GM19395 (cell line): ENCODE measurements at regions not wholly inside any gene's neighbourhood (a gene's known extent, or its start where the extent isn't known, plus 50 kb on each side); places are given as distances from the start of the nearest gene placed in this dataset.
"Not testable (repeated sequence)": the region's sequence is repeated elsewhere in the genome, so short reads cannot be mapped to it uniquely, and the experiment has no call there.

Experiments used
- ATAC-seq: cut with Tn5 transposase; IDR thresholded peaks from one replicate; pipeline ENCODE4 v1.9.1; 2021; ENCODE audit warnings: mild to moderate bottlenecking, moderate library complexity; ENCODE audit not compliant: unreplicated experiment

- ATAC-seq = no peak
These were observed 246.7 kb downstream of the SHOX2 start for GRCh38 chr3:157859541-157859940.

- ATAC-seq = no peak
These were observed 247.4 kb downstream of the SHOX2 start for GRCh38 chr3:157858821-157859220.

- ATAC-seq = no peak
These were observed 248.8 kb downstream of the SHOX2 start for GRCh38 chr3:157857440-157857839.

GRCh38 chr3:157856078-157856939 lies 249.9 kb downstream of the SHOX2 start:
- ATAC-seq = no peak

- ATAC-seq = not testable (repeated sequence)
These were observed 260.4 kb downstream of the SHOX2 start for GRCh38 chr3:157845839-157846238.

GRCh38 chr3:157844800-157845565 lies 261.2 kb downstream of the SHOX2 start:
- ATAC-seq = no peak

GRCh38 chr3:157844216-157844615 lies 262.0 kb downstream of the SHOX2 start:
- ATAC-seq = no peak

GRCh38 chr3:157841029-157841428 lies 265.2 kb downstream of the SHOX2 start:
- ATAC-seq = no peak

- no peak for ATAC-seq
These were observed 265.7 kb downstream of the SHOX2 start for GRCh38 chr3:157840564-157840963.

- no peak for ATAC-seq
These were observed 267.8 kb downstream of the SHOX2 start for GRCh38 chr3:157838457-157838856.

GRCh38 chr3:157837336-157837735 lies 268.9 kb downstream of the SHOX2 start:
- no peak for ATAC-seq

GRCh38 chr3:157836022-157836421 lies 270.2 kb downstream of the SHOX2 start:
- ATAC-seq = no peak

- ATAC-seq = no peak
These were observed 273.6 kb downstream of the SHOX2 start for GRCh38 chr3:157832588-157832987.

GRCh38 chr3:157830556-157831236 lies 275.5 kb downstream of the SHOX2 start:
- ATAC-seq = no peak

- no peak for ATAC-seq
These were observed 276.4 kb downstream of the SHOX2 start for GRCh38 chr3:157829786-157830185.

GRCh38 chr3:157824281-157824680 lies 281.9 kb downstream of the SHOX2 start:
- ATAC-seq = no peak

- ATAC-seq = no peak
These were observed 283.2 kb downstream of the SHOX2 start for GRCh38 chr3:157823050-157823449.

GRCh38 chr3:157820157-157820517 lies 286.1 kb downstream of the SHOX2 start:
- ATAC-seq = no peak

GRCh38 chr3:157819270-157820156 lies 286.7 kb downstream of the SHOX2 start:
- ATAC-seq = no peak

- ATAC-seq = no peak
These were observed 289.3 kb downstream of the SHOX2 start for GRCh38 chr3:157816896-157817295.

- ATAC-seq = no peak
These were observed 289.9 kb downstream of the SHOX2 start for GRCh38 chr3:157816296-157816695.
